Inflammatory macrophage (primary cell): ENCODE measurements at regions not wholly inside any gene's neighbourhood (a gene's known extent, or its start where the extent isn't known, plus 50 kb on each side); places are given as distances from the start of the nearest gene placed in this dataset.

Source experiments
- DNase-seq, 2 donors: peaks; one replicate each; pipeline ENCODE4 v3.0.0-alpha.2; 2020 to 2022

DNA sequence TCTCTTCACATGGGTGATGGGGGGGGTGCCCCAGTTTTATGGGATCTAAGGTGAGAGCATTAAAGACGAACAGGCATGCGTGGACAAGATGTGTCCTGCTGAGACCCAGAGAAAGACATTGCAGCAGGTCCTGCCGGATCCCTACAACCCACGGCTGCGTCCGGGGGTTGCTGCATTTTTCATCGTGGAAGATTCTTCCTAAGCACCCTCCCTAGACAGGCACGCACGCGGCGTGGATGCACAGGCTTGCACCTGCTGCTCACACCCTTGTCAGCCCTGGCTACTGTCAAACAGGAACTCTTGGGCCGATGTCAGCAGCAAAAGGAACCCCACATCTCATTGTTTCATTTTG, 280.6 kb upstream of the RTL1 start:
- DNase-seq: no peak

DNA sequence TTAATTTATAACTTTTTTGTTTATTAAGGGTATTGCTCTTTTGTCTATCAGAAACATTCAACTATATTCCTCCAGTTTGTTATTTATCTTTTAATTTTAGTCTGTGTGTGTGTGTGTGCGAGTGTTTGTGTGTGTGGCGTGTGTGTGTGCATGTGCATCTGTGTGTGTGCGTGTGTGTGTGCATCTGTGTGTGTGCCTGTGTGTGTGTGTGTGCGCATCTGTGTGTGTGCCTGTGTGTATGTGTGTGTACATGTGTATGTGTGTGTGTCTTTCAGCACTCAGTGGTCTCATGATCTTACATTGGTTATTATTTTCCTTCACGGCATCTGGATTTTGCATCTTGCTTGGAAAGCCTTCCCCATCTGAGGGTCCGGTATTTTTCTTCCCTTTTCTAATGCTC, 281.1 kb upstream of the RTL1 start:
- DNase-seq: no peak

DNA sequence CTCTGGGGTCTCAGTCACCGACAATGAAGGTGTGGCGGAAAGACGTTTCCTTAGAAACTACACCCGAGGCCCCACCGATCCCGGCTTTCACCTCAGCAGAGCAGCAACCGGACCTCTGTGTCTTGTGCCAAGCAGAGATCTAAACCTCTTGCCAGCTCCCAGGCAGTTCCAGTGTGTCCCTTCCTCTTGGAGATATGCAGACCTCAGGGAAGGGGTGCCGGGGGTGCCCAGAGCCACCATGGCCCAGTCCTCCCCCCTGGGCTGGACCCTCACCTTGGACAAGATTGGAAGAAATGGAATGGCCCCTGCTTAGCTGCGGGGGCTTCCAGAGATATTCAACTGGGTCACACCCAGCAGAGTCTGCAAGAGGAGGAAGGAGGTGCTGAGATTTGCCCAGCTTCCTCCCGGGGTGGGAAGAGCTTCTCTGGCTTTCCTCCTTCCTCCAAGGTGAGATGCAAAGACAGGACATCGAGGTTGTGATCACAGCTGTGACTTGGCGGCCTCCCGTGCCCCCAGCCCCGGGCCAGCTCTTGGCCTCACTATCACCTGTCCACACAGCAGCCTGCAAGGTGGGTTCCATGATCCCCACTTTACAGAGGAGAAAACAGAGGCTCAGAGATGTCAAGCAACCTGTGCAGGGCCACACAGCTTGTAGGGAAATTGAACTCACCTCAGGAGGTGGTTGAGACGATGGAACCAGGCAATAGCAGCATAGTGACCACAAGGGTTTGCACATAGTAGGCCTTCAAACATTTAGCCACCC, 281.7 kb upstream of the RTL1 start:
- no peak for DNase-seq

DNA sequence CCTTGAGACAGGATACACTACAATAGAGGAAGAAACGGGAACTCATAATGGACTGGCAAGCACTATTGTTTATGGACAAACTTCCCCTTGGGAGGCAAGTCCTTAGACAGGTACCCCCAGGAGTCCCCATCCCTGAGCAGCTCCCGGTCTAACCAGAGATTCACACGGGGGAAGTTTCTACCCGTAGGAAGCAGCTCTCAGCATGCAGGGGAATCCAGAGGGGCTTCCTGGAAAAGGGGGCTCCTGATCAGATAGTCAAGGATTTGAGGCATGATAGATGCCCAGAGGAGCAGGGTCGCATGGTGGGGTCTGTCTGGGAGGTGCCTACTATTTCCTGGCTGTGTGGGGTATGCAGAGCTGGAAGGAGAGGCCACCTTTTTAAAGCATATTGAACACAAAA, 282.4 kb upstream of the RTL1 start:
- DNase-seq: no peak

DNA sequence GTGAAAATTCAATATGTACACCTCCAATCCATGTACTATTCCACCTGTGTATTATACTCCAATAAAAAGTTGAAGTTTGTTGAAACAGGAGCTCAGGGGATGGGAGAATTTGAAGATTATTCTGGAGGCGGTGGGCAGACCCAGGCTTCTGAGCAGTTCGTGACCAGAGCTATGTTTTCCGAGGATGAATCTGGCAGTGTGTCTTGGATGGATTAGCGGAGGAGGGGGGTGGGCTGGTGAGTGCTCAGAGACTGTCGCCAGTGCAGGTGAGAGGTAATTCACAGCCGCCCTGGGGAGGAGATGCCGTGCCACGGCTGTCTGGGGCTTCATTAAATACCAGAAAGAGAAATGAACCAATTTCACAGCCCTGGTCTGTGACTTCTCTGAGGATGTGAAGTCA, 283.0 kb upstream of the RTL1 start:
- DNase-seq: no peak

DNA sequence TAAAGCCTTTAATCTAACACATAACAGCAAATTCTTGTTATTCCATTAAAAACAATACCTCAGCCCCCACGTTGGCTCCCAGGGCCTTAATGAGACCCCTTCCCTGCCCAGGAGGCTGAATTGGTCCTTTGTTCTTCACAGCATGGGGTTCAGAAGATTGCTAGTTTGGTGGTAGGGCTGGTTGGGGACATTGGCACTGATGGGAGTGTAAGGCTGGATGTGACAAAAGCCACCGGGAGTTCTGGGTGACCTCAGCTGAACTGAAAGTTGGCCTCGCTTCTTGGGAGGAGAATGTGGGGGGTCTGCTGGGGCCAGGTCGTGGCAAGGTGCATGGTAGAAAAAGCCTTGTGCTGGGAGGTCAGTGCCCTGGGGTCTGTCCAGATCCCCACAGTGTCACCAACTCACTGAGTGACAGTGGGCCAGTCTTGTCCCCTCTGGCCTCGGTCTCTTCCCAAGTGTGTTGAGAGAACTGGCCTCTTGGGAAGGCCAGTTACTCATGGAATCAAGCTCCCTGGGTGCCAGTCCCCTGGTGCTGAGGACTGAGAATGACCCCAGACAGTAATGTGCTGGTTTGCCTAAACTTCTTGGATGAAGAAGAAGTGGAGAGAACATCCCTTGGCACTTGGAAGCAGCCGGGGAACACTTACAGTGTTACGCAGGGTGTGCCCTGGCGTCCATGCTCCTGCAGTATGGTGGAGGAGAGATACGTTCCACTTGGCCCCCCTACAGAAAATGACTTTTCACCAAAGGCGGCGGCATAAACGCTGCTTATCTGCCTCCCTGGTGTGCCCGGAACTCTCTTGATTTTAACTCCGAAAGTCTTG, 283.7 kb upstream of the RTL1 start:
- DNase-seq: no peak

DNA sequence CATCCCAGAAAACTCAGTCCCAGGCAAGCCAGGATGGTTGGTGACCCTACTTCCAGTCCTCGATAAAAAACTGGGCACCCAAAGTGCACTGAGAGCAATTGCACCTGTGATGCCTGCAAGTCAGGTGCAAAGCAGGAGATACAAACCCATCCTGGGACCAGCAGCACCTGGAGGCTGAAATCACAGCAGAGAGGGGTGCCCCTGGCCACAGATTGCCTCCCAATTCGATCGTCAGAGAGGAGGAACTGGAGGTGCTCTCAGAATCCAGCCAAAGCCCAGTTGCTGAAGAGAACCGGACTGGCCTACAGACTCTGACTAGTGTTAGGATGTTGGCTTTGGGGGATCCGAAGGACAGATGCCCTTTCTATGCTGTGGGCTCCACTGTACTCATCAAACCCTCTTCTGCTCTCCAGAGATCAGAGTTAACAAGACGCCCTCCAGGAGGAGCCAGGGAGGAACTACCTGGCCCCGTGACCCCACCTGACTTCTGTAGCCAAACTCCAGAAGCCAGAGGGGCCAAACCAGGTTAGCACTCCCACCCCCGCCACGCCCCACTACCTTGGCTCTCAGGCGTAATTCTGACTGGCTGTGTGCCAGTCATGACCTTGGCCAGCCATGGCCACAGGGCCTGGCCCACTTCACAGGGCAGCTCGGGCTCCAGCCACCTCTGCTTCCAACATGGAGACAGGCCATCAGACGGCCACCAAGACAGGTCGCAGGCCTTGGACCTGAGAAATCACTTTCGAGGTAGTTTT, 284.5 kb upstream of the RTL1 start:
- no peak for DNase-seq

DNA sequence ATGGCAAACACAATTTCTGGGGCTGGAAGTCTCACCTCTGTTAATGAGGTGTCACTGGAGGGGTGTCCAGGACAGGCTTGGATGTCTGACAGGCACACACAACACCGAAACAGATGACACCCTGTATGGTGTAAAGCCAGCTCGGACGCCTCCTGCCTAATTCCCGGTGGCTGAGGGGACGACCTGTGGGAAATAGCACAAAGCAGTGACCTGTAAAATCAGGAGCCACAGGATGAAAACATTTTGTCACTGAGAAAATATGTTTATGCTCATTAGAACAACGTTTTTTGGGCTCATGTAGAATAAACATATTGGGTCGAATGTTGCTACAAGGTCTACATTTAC, 285.0 kb upstream of the RTL1 start:
- no peak for DNase-seq

DNA sequence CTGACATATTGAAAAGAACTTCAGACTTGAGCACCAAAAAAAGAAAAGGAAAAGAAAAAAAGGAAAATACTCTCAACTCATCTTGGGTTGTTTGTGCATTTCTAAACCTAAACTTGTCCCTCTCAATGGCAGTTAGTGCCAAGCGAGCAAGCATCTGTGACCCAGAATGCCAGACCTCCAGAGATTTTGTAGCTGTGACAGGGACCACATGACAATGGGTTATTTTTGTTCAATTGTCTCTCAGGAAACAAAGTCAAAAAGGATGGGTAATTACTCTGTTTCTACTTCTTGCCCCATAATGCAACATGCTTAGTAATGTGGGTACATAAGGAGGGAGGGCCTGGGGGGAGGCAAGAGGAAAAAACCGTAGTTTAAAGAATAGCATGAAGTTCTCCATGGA, 285.7 kb upstream of the RTL1 start:
- no peak for DNase-seq

DNA sequence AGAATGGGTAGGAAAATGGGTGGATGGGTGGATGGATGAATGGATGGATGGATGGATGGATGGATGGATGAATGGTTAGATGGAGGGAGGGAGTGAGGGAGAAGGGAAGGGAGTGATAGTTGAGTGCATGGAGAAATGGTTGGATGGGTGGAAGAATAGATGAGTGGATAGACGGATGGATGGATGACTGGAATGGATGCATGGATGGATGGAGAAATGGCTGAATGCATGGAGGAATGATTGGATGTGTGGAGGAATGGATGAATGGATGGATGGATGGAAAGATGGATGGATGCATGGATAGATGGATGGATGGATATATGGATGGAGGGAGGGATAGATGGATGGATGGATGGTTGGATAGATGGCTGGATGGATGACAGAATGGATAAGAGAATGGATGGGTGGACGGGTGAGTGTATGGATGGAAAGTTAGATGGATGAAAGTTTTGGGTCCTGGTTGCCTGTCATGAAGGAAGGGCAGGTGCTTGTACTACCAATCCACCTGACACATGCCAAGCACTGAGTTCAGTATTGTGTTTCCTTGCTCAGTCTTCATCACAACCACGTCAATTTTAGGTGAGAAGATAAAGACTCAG, 286.5 kb upstream of the RTL1 start:
- DNase-seq: no peak

DNA sequence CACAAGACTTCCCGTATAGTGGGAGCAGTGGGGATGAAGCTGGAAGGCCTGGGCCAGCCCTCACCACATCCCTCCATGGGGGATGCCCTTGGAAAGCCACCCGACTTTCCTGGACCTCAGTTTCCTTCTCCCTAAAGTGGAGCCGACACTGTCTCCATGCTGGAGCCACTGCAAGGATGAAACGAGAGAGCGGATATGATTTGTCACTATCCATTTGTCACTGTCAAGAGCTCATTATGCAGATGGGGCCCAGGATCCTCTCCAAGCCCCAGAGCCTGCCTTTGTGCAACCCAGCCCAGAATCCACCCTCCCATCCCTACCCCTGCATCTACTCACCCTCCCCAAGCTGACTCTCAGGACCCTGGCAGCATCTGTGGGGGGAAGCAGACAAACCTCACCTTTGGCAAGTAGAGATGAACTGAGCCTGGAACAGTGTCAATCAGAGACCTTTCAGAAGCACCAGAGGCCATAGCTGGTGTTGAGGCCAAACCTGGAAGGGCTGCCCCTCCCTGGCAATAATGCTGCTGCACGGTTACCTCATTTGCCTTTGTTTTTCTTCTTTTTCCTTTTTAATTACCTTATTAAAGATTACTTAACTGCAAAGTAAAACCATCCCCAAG, 287.7 kb upstream of the RTL1 start:
- DNase-seq: no peak

DNA sequence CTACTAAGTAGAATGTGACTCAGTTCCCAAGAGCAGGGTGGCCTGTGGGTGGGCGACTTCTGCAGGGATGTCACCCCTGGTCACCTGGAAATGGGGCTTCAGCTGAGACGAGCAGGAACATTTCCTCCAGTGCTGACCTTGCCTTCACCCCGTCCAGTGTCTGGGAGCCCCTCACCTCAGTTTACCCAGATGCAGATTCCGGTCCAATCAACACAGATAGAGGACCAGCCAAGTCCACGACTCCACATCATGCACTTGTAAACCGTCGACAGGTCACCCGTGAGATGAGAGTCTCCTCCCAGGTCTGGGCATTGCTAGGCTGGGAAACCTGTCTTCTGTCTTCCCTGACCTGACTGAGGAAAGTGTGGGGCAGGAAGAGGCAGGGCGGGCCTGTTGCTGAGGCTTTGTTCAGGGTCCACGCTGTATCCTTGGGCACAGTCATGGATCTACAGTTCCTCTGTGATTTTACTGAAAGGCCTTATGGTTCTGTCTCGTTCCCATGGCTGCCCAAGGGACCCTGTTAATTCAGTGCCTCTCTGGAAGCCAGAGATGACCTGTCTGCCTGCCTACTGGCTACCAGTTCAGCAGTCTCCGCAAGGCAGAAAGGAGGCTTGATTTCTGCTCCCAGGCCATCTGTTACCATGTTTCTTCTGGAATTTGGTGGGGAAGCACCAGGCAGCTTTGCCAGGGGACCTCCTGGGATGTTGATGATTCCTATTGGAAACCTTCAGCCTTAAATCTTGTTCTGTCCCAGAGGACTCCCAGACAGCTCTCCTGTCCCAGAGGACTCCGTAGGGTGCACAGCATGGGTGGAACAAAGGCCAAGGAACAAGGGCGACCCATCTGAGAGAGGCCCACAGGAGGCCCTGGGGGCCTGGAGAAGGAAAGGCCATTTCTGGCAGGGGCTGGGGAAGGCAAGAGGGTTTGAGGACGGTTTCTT, 288.5 kb upstream of the RTL1 start:
- DNase-seq: no peak

DNA sequence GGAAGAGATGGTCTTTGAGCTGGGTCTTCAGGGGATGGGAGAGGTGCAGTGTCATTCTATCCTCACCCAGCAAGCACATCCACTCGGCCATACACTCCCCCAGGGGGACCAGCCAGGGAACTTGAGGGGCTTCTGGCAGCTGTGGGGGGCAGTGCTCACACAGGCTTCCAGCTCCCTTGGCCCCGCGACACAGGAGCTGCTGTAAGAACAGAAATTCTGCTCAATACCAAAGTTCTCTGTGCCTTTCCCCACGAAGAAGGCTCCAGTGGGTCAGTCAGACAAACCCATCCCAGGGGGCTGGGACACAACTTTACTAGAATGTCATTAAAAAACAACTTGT, 289.1 kb upstream of the RTL1 start:
- DNase-seq: no peak

DNA sequence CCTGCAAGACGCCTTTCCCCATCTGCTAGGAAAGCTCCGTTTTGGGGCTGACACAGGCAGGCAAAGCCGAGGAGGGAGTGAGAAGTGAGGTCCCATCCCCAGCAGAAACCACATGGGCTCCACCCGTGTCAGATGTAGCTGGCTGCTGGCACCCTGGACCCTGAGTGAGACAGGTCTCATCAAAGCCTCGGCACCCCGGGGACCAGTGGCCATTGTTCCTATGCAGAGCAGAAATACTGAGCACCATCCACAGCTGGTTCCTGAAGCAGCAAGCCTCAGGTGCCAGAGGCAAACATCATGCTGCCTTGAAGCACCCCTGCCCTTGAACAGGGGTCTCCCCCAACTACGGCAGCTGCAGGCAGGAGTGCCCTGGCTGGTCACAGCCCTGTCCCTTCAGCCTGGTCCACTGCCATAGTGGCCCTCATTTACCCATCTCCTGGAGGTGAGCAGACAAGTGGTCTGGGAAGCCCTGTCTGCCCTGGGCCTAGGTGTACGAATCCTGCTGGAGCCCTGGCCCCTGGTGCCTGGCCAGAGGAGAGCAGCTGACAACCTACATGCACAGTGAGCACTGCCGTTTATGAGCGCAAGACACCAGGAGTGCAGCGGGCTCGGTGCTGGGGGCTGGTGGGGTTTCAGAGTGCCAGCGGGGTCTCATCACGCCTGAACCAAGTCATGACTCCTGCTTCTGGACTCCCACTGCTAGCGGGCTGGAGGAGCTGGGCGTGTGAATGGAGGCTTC, 289.8 kb upstream of the RTL1 start:
- no peak for DNase-seq

DNA sequence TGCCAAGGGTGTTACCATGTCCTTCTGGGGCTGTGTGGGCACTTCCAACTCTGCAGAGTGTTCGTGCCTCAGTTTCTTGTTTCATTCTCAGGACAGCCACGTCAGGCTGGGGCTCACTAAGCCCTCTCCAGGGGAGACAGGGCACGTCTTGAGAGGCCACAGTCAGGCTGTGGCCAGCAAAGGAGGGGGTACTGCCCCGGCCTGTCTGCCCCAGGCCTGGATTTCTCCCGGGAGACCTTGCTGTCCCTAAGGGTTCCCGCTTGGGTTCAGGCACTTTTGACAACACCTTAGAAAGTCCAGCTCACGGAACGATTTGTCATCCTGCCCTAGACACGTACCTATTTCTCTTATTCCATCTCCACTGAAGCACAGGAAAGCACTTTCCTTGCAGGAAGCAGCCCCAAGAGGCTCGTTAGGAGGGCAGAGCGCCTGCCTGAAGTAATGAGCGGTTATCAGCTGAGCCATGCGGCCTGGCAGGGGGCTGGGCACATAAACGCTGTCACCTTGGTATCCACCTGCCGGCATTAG, 290.4 kb upstream of the RTL1 start:
- DNase-seq: no peak

DNA sequence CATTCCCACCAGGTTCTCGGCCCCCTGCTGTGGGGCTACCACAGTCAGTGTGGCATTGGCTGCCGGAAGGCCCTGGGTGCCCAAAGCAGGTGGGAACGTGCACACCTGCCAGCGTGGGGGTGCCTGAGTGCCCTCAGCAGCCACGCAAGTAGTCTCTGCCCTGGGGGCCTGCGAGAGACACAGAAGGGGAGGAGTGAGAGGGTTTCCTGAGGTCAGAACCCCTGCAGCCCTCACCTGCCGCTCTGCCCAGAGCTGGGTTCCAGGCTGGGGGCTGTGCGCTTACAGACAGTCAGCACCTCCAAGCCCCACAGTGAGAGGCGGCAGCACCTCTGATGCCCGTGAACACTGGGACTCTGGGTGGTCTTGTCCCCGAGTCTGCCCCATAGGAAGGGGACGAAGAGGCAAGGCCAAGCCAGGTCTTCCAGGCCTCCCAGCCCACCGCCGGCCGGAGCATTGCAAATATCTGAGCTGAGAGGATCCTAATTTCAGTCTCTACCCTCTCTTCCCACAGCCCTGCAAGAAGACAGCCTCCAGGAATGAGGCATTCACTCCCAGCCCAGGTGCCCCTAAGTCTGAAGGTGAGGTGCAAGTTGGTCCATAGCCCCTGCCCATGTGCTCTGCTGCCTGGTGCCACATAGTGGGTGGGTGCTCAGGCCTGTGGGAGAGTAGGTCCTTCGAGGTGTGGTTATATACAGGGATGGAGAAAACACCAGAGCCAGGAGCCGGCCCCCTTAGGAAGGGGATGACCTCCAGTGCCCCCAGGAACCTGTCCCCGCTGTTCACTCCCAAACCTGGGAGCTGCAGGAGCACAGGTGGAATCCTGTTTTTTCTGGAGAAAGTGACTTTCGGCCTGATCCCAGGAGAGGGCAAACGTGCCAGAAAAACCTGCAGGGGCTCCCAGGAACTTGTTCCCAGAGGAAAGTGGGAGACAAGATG, 291.1 kb upstream of the RTL1 start:
- DNase-seq: no peak

DNA sequence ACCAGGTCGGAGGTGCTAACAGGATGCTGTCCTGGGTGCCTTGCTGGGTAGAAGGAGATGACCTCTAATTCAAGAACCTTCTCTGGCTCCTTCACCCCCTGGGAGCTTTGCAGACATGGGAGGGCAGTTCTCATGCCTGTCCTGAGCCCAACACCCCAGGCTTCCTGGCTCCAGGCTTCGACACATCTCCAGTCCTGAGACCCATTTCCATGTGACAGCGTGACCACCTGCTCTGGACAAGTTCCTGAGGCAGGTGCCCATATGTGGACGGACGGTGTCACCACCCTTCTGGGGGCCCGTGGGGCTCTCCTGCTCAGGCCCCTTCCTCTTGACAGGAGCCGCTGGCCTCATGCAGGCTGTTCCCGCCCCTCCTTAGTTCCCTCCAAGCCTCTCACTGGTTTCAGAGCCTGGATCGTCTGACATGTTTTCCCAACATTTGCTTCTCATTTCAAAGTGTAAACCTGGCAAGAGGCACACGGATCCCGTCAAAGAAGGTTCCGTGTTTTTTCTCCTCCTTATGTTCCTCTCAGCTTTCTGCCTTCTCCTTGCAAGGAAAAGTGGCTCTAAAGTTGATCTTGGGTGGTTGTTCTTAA, 291.9 kb upstream of the RTL1 start:
- no peak for DNase-seq

DNA sequence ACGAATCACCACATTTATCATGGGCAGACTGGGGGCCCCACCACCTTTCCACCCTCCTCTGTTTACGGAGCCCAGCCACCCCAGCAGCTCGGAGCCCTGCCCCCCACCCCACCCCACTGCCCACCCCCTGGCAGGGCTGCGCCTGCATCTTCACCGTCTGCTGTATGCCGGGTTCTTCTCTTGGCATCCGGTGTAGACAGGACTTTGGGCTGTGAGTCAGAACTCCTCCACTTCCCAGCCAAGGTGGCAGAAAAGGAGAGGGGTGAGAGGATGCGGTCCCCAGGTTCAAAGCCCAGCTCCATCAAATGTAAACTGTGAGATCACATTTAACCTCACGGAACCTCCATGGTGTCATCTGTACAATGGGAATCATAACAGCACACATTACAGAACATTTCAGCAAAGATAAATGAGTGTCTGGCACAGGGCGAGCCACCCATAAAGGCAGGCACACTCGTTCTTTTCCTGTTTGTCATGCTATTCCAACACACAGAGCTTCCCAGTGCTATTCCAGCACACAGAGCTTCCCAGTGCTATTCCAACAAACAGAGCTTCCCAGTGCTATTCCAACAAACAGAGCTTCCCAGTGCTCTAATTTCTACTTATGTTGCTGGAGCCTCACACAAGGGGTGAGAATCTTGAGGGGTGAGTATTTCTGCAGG, 292.7 kb upstream of the RTL1 start:
- DNase-seq: no peak
